Natural killer cell (primary cell): ENCODE measurements at regions not wholly inside any gene's neighbourhood (a gene's known extent, or its start where the extent isn't known, plus 50 kb on each side); places are given as distances from the start of the nearest gene placed in this dataset.

Experiments used
- ATAC-seq, 3 donors: fragments of 150-1000 bp in 2 of 3; fragments of 200-7000 bp in 1 of 3; cut with Tn5 transposase; 1 replicate in 1 of 3; 2 replicates in 2 of 3; pipeline ENCODE4 v1.10.0; 2021; ENCODE audit warnings: mild to moderate bottlenecking in 2 of 3, moderate library complexity in 2 of 3
- DNase-seq, 2 donors: peaks; one replicate each; pipeline versions ENCODE4 v3.0.0 to v3.0.0-alpha.2; 2013 to 2021; ENCODE audit warnings: mixed read lengths in 1 of 2
- H3K27ac ChIP-seq: one replicate; pipeline ENCODE4 v1.5.1; 2013; ENCODE audit warnings: mild to moderate bottlenecking, low read length
- H3K27me3 ChIP-seq: one replicate; pipeline ENCODE4 v1.6.1; 2013; ENCODE audit warnings: low read length; ENCODE audit not compliant: control insufficient read depth, insufficient read depth
- H3K36me3 ChIP-seq: one replicate; pipeline ENCODE4 v1.6.1; 2013; ENCODE audit warnings: low read length; ENCODE audit not compliant: control insufficient read depth, insufficient read depth
- H3K4me1 ChIP-seq: one replicate; pipeline ENCODE4 v1.6.1; 2013; ENCODE audit warnings: low read length; ENCODE audit not compliant: control insufficient read depth, insufficient read depth
- H3K4me3 ChIP-seq: one replicate; pipeline ENCODE4 v1.5.1; 2013; ENCODE audit warnings: low read length
- H3K9me3 ChIP-seq: one replicate; pipeline ENCODE4 v1.6.1; 2013; ENCODE audit warnings: low read length; ENCODE audit not compliant: control insufficient read depth, insufficient read depth
- H3K27ac Mint-ChIP-seq, 2 donors: one replicate each; pipeline ENCODE4 v1.8.0; 2022; ENCODE audit warnings: mild to moderate bottlenecking in 2 of 2, mixed read lengths in 2 of 2, moderate library complexity in 1 of 2
- H3K27me3 Mint-ChIP-seq, 2 donors: one replicate each; pipeline ENCODE4 v1.8.0; 2022; ENCODE audit warnings: low read depth in 2 of 2, mixed read lengths in 2 of 2
- H3K36me3 Mint-ChIP-seq: one replicate; pipeline ENCODE4 v1.8.0; 2022; ENCODE audit warnings: mixed read lengths
- H3K4me1 Mint-ChIP-seq, 2 donors: one replicate each; pipeline ENCODE4 v1.8.0; 2022; ENCODE audit warnings: mixed read lengths in 2 of 2
- H3K4me3 Mint-ChIP-seq: one replicate; pipeline ENCODE4 v1.8.0; 2022; ENCODE audit warnings: mild to moderate bottlenecking, moderate library complexity, mixed read lengths
- H3K9me3 Mint-ChIP-seq, 2 donors: one replicate each; pipeline ENCODE4 v1.8.0; 2022; ENCODE audit warnings: mixed read lengths in 2 of 2
- CTCF ChIP-seq: fragments of 200-600 bp; IDR thresholded peaks from one replicate; pipeline ENCODE4 v1.8.0; 2022; ENCODE audit warnings: antibody characterized with exemption
- WGBS: methylation state at CpG from one replicate; pipeline ENCODE4 v1.1.7; 2013; ENCODE audit warnings: missing lambda C conversion rate; ENCODE audit not compliant: insufficient coverage; 5-methylcytosine and 5-hydroxymethylcytosine counted together
- intact Hi-C: fragments of 100-400 bp; cut with micrococcal nuclease; formaldehyde crosslinking; loops from one replicate; pipeline ENCODE4 v1.14.2; 2022

- Mint-ChIP-seq H3K36me3 (no peaks in the 10 kb centered on the region), H3K9me3 (peaks cover 0 to 2% of the 10 kb centered on the region in 2 donors), H3K4me1 (no peaks in the 10 kb centered on the region), H3K4me3 (no peak overlapping the region), H3K27ac (no peak overlapping the region), H3K27me3 (peaks cover 0 to 5% of the 10 kb centered on the region in 2 donors)
- Histone ChIP-seq H3K27me3 (no peaks in the 10 kb centered on the region), H3K27ac (no peak overlapping the region), H3K9me3 (no peaks in the 10 kb centered on the region), H3K4me1 (no peaks in the 10 kb centered on the region), H3K4me3 (no peak overlapping the region), H3K36me3 (no peaks in the 10 kb centered on the region)
- TF ChIP-seq CTCF, result no peak
- ATAC-seq (no peak), DNase-seq (no peak)
- no CpG with 5 or more reads among the region's 1 CpG for WGBS
- intact Hi-C loops, result no loop called here
Measured at GRCh38 chr1:166626711-166627110, 212.6 kb upstream of the POGK start.

GRCh38 chr1:166627558-166627957, 211.7 kb upstream of the POGK start:
- no peaks in the 10 kb centered on the region for H3K9me3 ChIP-seq
- no peaks in the 10 kb centered on the region for H3K4me1 Mint-ChIP-seq
- no peaks in the 10 kb centered on the region for H3K36me3 ChIP-seq
- no peak overlapping the region for H3K27ac ChIP-seq
- ATAC-seq, result no peak
- 80% methylated on average over 3 of the region's 4 CpGs for WGBS
- TF ChIP-seq CTCF, result no peak
- no peaks in the 10 kb centered on the region for H3K4me1 ChIP-seq
- intact Hi-C loops, result no loop called here
- no peak for DNase-seq
- no peak overlapping the region for H3K4me3 Mint-ChIP-seq
- H3K27me3 Mint-ChIP-seq, result peaks cover 0 to 3% of the 10 kb centered on the region in 2 donors
- no peak overlapping the region for H3K4me3 ChIP-seq
- H3K27ac Mint-ChIP-seq, result no peak overlapping the region
- H3K9me3 Mint-ChIP-seq, result peaks cover 0 to under 1% of the 10 kb centered on the region in 2 donors
- H3K27me3 ChIP-seq, result no peaks in the 10 kb centered on the region
- no peaks in the 10 kb centered on the region for H3K36me3 Mint-ChIP-seq

GRCh38 chr1:166628259-166628658, 211.0 kb upstream of the POGK start:
- no peaks in the 10 kb centered on the region for H3K4me1 Mint-ChIP-seq
- ATAC-seq (no peak), DNase-seq (no peak)
- no peaks in the 10 kb centered on the region for H3K4me1 ChIP-seq
- no peak for TF ChIP-seq CTCF
- no peaks in the 10 kb centered on the region for H3K9me3 Mint-ChIP-seq
- H3K9me3 ChIP-seq, result no peaks in the 10 kb centered on the region
- no peak overlapping the region for H3K27ac ChIP-seq
- H3K27ac Mint-ChIP-seq, result no peak overlapping the region
- H3K36me3 ChIP-seq, result no peaks in the 10 kb centered on the region
- no peaks in the 10 kb centered on the region for H3K27me3 ChIP-seq
- WGBS, result 100% methylated on average over 1 of the region's 1 CpG
- no peak overlapping the region for H3K4me3 ChIP-seq
- intact Hi-C loops, result no loop called here
- no peaks in the 10 kb centered on the region for H3K36me3 Mint-ChIP-seq
- no peak overlapping the region for H3K4me3 Mint-ChIP-seq
- H3K27me3 Mint-ChIP-seq, result peaks cover 0 to 6% of the 10 kb centered on the region in 2 donors

GRCh38 chr1:166629946-166630345, 209.3 kb upstream of the POGK start:
- no peak overlapping the region for H3K4me3 ChIP-seq
- no CpG with 5 or more reads among the region's 1 CpG for WGBS
- ATAC-seq, result no peak

More at GRCh38 chr1:166629946-166630345, 209.3 kb upstream of the POGK start:
- Mint-ChIP-seq H3K9me3 (no peaks in the 10 kb centered on the region), H3K4me1 (no peaks in the 10 kb centered on the region), H3K27ac (no peak overlapping the region), H3K36me3 (no peaks in the 10 kb centered on the region), H3K27me3 (peaks cover 2 to 7% of the 10 kb centered on the region in 2 donors), H3K4me3 (no peak overlapping the region)
- Histone ChIP-seq H3K36me3 (no peaks in the 10 kb centered on the region), H3K27me3 (no peaks in the 10 kb centered on the region), H3K9me3 (no peaks in the 10 kb centered on the region), H3K4me1 (no peaks in the 10 kb centered on the region), H3K27ac (no peak overlapping the region)
- no peak for DNase-seq
- intact Hi-C loops, result no loop called here
- no peak for TF ChIP-seq CTCF
